Neural progenitor cell (in vitro differentiated cells): ENCODE measurements at regions not wholly inside any gene's neighbourhood (a gene's known extent, or its start where the extent isn't known, plus 50 kb on each side); places are given as distances from the start of the nearest gene placed in this dataset.
A peak's percentile ranks its signal among the peaks of the same experiment; 100 is the strongest.

ENCODE experiments used
- DNase-seq: peaks from one replicate; pipeline ENCODE4 v3.0.0-alpha.2; 2016; ENCODE audit warnings: low spot score
- H2AFZ ChIP-seq: fragments of 200-600 bp; sonication (generic); replicated peaks from 2 replicates; pipeline ENCODE4 v1.6.1; 2016; ENCODE audit warnings: antibody characterized with exemption
- H3F3A ChIP-seq: fragments of 200-600 bp; sonication (generic); 2 replicates; pipeline ENCODE4 v1.6.1; 2016; ENCODE audit warnings: antibody characterized with exemption, low read depth
- H3K27ac ChIP-seq: fragments of 200-600 bp; sonication (generic); 2 replicates; pipeline ENCODE4 v1.5.1; 2016; ENCODE audit warnings: mild to moderate bottlenecking
- H3K27me3 ChIP-seq: fragments of 200-600 bp; sonication (generic); 2 replicates; pipeline ENCODE4 v1.6.1; 2016; ENCODE audit warnings: mild to moderate bottlenecking, moderate library complexity
- H3K36me3 ChIP-seq: fragments of 200-600 bp; sonication (generic); 2 replicates; pipeline ENCODE4 v1.5.1; 2016
- H3K4me1 ChIP-seq: fragments of 200-600 bp; sonication (generic); 2 replicates; pipeline ENCODE4 v1.6.1; 2016; ENCODE audit warnings: mixed run types
- H3K4me2 ChIP-seq: fragments of 200-600 bp; sonication (generic); 2 replicates; pipeline ENCODE4 v1.6.1; 2016
- H3K4me3 ChIP-seq: fragments of 200-600 bp; sonication (generic); 2 replicates; pipeline ENCODE4 v1.5.1; 2016
- H3K79me2 ChIP-seq: fragments of 200-600 bp; sonication (generic); 2 replicates; pipeline ENCODE4 v1.6.1; 2016; ENCODE audit warnings: low read depth
- H3K9ac ChIP-seq: fragments of 200-600 bp; sonication (generic); 2 replicates; pipeline ENCODE4 v1.6.1; 2016
- H3K9me3 ChIP-seq: fragments of 200-600 bp; sonication (generic); 2 replicates; pipeline ENCODE4 v1.5.1; 2016; ENCODE audit warnings: low read depth
- H4K20me1 ChIP-seq: fragments of 200-600 bp; sonication (generic); 2 replicates; pipeline ENCODE4 v1.6.1; 2016; ENCODE audit warnings: low read depth
- H3K27ac Mint-ChIP-seq: 3 replicates; pipeline ENCODE4 v1.8.0; 2021; ENCODE audit warnings: mixed read lengths
- H3K27me3 Mint-ChIP-seq: 2 replicates; pipeline ENCODE4 v1.8.0; 2022; ENCODE audit warnings: low read depth, mild to moderate bottlenecking, inconsistent platforms, moderate library complexity, mixed read lengths; ENCODE audit not compliant: insufficient read depth
- H3K36me3 Mint-ChIP-seq: 3 replicates; pipeline ENCODE4 v1.8.0; 2021; ENCODE audit warnings: mixed read lengths
- H3K4me1 Mint-ChIP-seq: 3 replicates; pipeline ENCODE4 v1.8.0; 2021; ENCODE audit warnings: mixed read lengths
- H3K4me3 Mint-ChIP-seq: 3 replicates; pipeline ENCODE4 v1.8.0; 2021; ENCODE audit warnings: mild to moderate bottlenecking, moderate library complexity, mixed read lengths
- H3K9me3 Mint-ChIP-seq: 3 replicates; pipeline ENCODE4 v1.8.0; 2020; ENCODE audit warnings: mixed read lengths
- EZH2 ChIP-seq: fragments of 200-600 bp; sonication (generic); IDR thresholded peaks from 2 replicates; pipeline ENCODE4 v1.6.1; 2017; ENCODE audit warnings: antibody characterized with exemption, mild to moderate bottlenecking, moderate library complexity
- EZH2phosphoT487 ChIP-seq: fragments of 200-600 bp; sonication (generic); IDR thresholded peaks from 2 replicates; pipeline ENCODE4 v1.6.1; 2017; ENCODE audit warnings: antibody characterized with exemption
- TF ChIP-seq, protein P1 (sequence below): fragments of 200-600 bp; sonication (generic); IDR thresholded peaks from 2 replicates; pipeline ENCODE4 v1.5.1; 2017; ENCODE audit warnings: antibody characterized with exemption, mild to moderate bottlenecking

DNA sequence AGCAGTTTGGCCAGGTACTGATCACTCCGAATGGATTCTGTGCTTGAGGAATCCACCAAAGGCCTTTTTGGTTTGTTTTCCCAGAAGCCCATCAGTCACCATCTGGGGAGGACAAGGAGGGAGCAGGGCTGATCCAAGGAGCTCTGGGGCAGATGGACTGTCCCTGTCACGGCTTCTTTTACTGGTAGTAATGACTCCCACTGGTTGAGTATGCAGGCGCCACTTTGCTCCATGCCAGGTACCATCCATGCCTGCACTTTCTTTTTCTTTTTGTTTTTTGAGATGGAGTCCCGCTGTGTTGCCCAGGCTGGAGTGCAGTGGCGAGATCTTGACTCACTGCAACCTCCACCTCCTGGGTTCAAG lies 101.7 kb downstream of the UBIAD1 start:
- peaks cover 9% of the 10 kb centered on the region for H3F3A ChIP-seq
- H3K36me3 ChIP-seq = no peaks in the 10 kb centered on the region
- no peak overlapping the region for H3K4me2 ChIP-seq
- no peak overlapping the region for H2AFZ ChIP-seq
- H3K9ac ChIP-seq = no peak overlapping the region
- H3K9me3 ChIP-seq = no peaks in the 10 kb centered on the region
- Mint-ChIP-seq H3K9me3 (no peaks in the 10 kb centered on the region), H3K4me3 (no peak overlapping the region), H3K36me3 (no peaks in the 10 kb centered on the region), H3K27me3 (peaks cover 17% of the 10 kb centered on the region), H3K27ac (no peak overlapping the region), H3K4me1 (peaks cover 32% of the 10 kb centered on the region)
- no peak overlapping the region for H3K4me3 ChIP-seq
- H3K4me1 ChIP-seq = no peaks in the 10 kb centered on the region
- H3K27ac ChIP-seq = peak overlapping the region; percentile 53
- no peak for DNase-seq
- H3K79me2 ChIP-seq = no peaks in the 10 kb centered on the region
- TF ChIP-seq EZH2 (no peak), EZH2phosphoT487 (no peak)
- TF ChIP-seq, protein P1, sequence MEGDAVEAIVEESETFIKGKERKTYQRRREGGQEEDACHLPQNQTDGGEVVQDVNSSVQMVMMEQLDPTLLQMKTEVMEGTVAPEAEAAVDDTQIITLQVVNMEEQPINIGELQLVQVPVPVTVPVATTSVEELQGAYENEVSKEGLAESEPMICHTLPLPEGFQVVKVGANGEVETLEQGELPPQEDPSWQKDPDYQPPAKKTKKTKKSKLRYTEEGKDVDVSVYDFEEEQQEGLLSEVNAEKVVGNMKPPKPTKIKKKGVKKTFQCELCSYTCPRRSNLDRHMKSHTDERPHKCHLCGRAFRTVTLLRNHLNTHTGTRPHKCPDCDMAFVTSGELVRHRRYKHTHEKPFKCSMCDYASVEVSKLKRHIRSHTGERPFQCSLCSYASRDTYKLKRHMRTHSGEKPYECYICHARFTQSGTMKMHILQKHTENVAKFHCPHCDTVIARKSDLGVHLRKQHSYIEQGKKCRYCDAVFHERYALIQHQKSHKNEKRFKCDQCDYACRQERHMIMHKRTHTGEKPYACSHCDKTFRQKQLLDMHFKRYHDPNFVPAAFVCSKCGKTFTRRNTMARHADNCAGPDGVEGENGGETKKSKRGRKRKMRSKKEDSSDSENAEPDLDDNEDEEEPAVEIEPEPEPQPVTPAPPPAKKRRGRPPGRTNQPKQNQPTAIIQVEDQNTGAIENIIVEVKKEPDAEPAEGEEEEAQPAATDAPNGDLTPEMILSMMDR = no peak
- no peaks in the 10 kb centered on the region for H3K27me3 ChIP-seq
- H4K20me1 ChIP-seq = no peaks in the 10 kb centered on the region

- Mint-ChIP-seq H3K36me3 (peaks cover 1% of the 10 kb centered on the region), H3K27me3 (peaks cover 17% of the 10 kb centered on the region), H3K27ac (peak overlapping the region; percentile 74), H3K4me3 (no peak overlapping the region), H3K9me3 (peaks cover 2% of the 10 kb centered on the region), H3K4me1 (peaks cover 32% of the 10 kb centered on the region)
- H3K27me3 ChIP-seq = no peaks in the 10 kb centered on the region
- H4K20me1 ChIP-seq = no peaks in the 10 kb centered on the region
- no peaks in the 10 kb centered on the region for H3K79me2 ChIP-seq
- no peak overlapping the region for H3K27ac ChIP-seq
- DNase-seq = no peak
- no peaks in the 10 kb centered on the region for H3K36me3 ChIP-seq
- no peak overlapping the region for H3K9ac ChIP-seq
- no peaks in the 10 kb centered on the region for H3K9me3 ChIP-seq
- TF ChIP-seq, protein P1 = no peak
- TF ChIP-seq EZH2 (no peak), EZH2phosphoT487 (no peak)
- H2AFZ ChIP-seq = no peak overlapping the region
- H3K4me2 ChIP-seq = no peak overlapping the region
- no peak overlapping the region for H3K4me3 ChIP-seq
- peaks cover 9% of the 10 kb centered on the region for H3F3A ChIP-seq
- H3K4me1 ChIP-seq = no peaks in the 10 kb centered on the region
Measured at GRCh38 chr1:11377001-11377583, 101.9 kb upstream of the DISP3 start.

DNA sequence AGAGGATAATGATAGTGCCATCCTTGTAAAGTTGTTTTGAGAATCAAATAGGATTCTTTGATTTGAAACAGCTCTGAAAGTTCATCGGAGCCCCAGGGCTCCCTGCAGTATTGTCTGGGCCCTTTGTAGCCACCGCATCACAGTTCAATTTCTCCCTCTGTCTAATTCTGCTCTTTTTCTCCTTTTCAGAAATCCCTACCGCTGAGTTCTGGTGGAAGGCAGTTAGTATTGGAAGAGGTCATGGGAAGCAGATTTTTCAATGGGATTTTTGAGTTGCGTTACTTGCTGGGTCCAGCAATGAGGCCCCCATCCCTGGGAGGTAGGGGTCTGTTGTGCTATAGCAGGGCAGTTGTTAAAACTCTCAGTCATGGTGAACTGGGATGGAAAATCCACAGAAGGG lies 101.0 kb upstream of the DISP3 start:
- no peaks in the 10 kb centered on the region for H4K20me1 ChIP-seq
- H3K9ac ChIP-seq = no peak overlapping the region
- TF ChIP-seq EZH2phosphoT487 = no peak
- no peak for TF ChIP-seq EZH2
- TF ChIP-seq, protein P1 = no peak
- no peak overlapping the region for H3K4me2 ChIP-seq
- no peaks in the 10 kb centered on the region for H3K4me1 ChIP-seq
- DNase-seq = no peak
- peaks cover 9% of the 10 kb centered on the region for H3F3A ChIP-seq
- no peaks in the 10 kb centered on the region for H3K79me2 ChIP-seq
- no peak overlapping the region for H3K27ac ChIP-seq
- Mint-ChIP-seq H3K9me3 (peaks cover 3% of the 10 kb centered on the region), H3K27ac (peak overlapping the region; percentile 51), H3K36me3 (peaks cover 2% of the 10 kb centered on the region), H3K4me1 (peaks cover 32% of the 10 kb centered on the region), H3K27me3 (peaks cover 19% of the 10 kb centered on the region), H3K4me3 (no peak overlapping the region)
- H2AFZ ChIP-seq = no peak overlapping the region
- no peaks in the 10 kb centered on the region for H3K36me3 ChIP-seq
- H3K27me3 ChIP-seq = no peaks in the 10 kb centered on the region
- no peak overlapping the region for H3K4me3 ChIP-seq
- H3K9me3 ChIP-seq = no peaks in the 10 kb centered on the region
